Left ventricle myocardium inferior (tissue), 1 donor: ENCODE measurements at regions not wholly inside any gene's neighbourhood (a gene's known extent, or its start where the extent isn't known, plus 50 kb on each side); places are given as distances from the start of the nearest gene placed in this dataset.

Experiments used
- DNase-seq: peaks from one replicate; pipeline ENCODE4 v3.0.0-alpha.2; 2020
- H3K27ac ChIP-seq: fragments of 200-600 bp; replicated peaks from 2 replicates; pipeline ENCODE4 v1.8.0; 2021
- H3K27me3 ChIP-seq: fragments of 200-600 bp; 2 replicates; pipeline ENCODE4 v1.8.0; 2021; ENCODE audit warnings: low read depth
- H3K36me3 ChIP-seq: fragments of 200-600 bp; 2 replicates; pipeline ENCODE4 v1.8.0; 2021
- H3K4me1 ChIP-seq: fragments of 200-600 bp; 2 replicates; pipeline ENCODE4 v1.8.0; 2021
- H3K4me3 ChIP-seq: fragments of 200-600 bp; 2 replicates; pipeline ENCODE4 v1.8.0; 2021; ENCODE audit warnings: mild to moderate bottlenecking, moderate library complexity
- H3K9me3 ChIP-seq: fragments of 200-600 bp; replicated peaks from 2 replicates; pipeline ENCODE4 v1.8.0; 2021
- CTCF ChIP-seq: fragments of 200-600 bp; IDR thresholded peaks from 2 replicates; pipeline ENCODE4 v1.8.0; 2021; ENCODE audit warnings: antibody characterized with exemption, mild to moderate bottlenecking, borderline replicate concordance
- intact Hi-C: fragments of 100-400 bp; cut with micrococcal nuclease; formaldehyde crosslinking; loops from one replicate; pipeline ENCODE4 v1.11.0; 2022
- donor health status: DM: no; HTN: yes; CAD: no; lungs with severe emphysema.

DNA sequence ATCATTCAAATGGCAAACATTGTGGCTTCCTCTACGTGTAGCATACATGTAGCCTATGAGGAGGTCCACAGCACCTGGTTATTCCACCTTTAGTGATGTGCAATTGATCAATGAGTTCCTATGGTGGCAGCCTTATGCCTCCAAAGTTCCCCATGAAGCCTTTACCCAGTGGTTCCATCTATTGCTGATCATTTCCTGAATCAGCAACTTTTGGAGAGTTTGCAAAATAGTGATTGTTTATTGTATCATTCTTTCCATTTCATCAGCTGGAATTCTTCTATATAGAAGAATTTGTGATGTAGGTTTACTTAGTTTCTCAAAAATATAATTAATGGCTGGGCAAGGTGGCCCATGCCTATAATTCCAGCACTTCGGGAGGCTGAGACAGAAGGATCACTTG, 380.2 kb upstream of the MKI67 start:
- TF ChIP-seq CTCF: no peak
- peaks cover 89% of the 10 kb centered on the region for H3K27me3 ChIP-seq
- no peak overlapping the region for H3K27ac ChIP-seq
- H3K4me3 ChIP-seq: no peak overlapping the region
- H3K9me3 ChIP-seq: no peaks in the 10 kb centered on the region
- H3K4me1 ChIP-seq: no peaks in the 10 kb centered on the region
- H3K36me3 ChIP-seq: no peaks in the 10 kb centered on the region
- intact Hi-C loops: no loop called here
- no peak for DNase-seq

DNA sequence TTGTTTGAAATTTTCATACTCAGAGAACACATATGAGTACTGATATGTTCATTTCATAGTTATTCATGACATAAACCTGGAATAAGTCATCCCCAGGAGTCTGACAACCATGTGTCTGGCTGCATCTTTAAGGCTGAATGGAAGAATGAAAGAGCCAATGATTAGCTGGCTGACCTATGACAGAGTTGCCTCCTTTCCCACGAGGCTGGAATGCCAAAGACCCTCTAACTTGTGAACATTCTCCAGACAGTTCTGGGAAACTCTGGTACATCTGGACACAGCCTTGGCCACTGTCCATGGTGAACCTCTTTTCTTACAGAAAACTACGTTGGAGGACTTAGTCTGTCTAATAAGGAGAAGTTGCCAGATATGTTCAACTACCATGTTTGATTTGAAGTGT, 380.8 kb upstream of the MKI67 start:
- DNase-seq: no peak
- H3K27ac ChIP-seq: no peak overlapping the region
- H3K9me3 ChIP-seq: no peaks in the 10 kb centered on the region
- no peak overlapping the region for H3K4me3 ChIP-seq
- H3K4me1 ChIP-seq: no peaks in the 10 kb centered on the region
- peaks cover 85% of the 10 kb centered on the region for H3K27me3 ChIP-seq
- H3K36me3 ChIP-seq: no peaks in the 10 kb centered on the region
- intact Hi-C loops: no loop called here
- no peak for TF ChIP-seq CTCF

- H3K4me1 ChIP-seq: no peaks in the 10 kb centered on the region
- H3K9me3 ChIP-seq: no peaks in the 10 kb centered on the region
- no peak overlapping the region for H3K4me3 ChIP-seq
- TF ChIP-seq CTCF: no peak
- intact Hi-C loops: no loop called here
- no peaks in the 10 kb centered on the region for H3K36me3 ChIP-seq
- H3K27ac ChIP-seq: no peak overlapping the region
- H3K27me3 ChIP-seq: peaks cover 64% of the 10 kb centered on the region
- DNase-seq: no peak
These were observed 385.1 kb upstream of the MKI67 start for GRCh38 chr10:128511284-128511683.

GRCh38 chr10:128512767-128513166, 386.5 kb upstream of the MKI67 start:
- TF ChIP-seq CTCF: no peak
- Histone ChIP-seq H3K9me3 (no peaks in the 10 kb centered on the region), H3K36me3 (no peaks in the 10 kb centered on the region), H3K27ac (no peak overlapping the region), H3K27me3 (peaks cover 49% of the 10 kb centered on the region), H3K4me3 (no peak overlapping the region), H3K4me1 (no peaks in the 10 kb centered on the region)
- intact Hi-C loops: no loop called here
- DNase-seq: no peak

- DNase-seq: no peak
- no peak overlapping the region for H3K4me3 ChIP-seq
These were observed 388.3 kb upstream of the MKI67 start for GRCh38 chr10:128514536-128514935.

More at GRCh38 chr10:128514536-128514935, 388.3 kb upstream of the MKI67 start:
- intact Hi-C loops: no loop called here
- H3K27me3 ChIP-seq: peaks cover 48% of the 10 kb centered on the region
- no peak overlapping the region for H3K27ac ChIP-seq
- H3K4me1 ChIP-seq: no peaks in the 10 kb centered on the region
- TF ChIP-seq CTCF: no peak
- no peaks in the 10 kb centered on the region for H3K9me3 ChIP-seq
- no peaks in the 10 kb centered on the region for H3K36me3 ChIP-seq
